ENCODE measurements at regions not wholly inside any gene's neighbourhood (a gene's known extent, or its start where the extent isn't known, plus 50 kb on each side); places are given as distances from the start of the nearest gene placed in this dataset.
A peak's percentile ranks its signal among the peaks of the same experiment; 100 is the strongest.

GRCh38 chr1:229851511-229851910, 215.5 kb upstream of the GALNT2 start (continued):
- TF ChIP-seq, protein P1, sequence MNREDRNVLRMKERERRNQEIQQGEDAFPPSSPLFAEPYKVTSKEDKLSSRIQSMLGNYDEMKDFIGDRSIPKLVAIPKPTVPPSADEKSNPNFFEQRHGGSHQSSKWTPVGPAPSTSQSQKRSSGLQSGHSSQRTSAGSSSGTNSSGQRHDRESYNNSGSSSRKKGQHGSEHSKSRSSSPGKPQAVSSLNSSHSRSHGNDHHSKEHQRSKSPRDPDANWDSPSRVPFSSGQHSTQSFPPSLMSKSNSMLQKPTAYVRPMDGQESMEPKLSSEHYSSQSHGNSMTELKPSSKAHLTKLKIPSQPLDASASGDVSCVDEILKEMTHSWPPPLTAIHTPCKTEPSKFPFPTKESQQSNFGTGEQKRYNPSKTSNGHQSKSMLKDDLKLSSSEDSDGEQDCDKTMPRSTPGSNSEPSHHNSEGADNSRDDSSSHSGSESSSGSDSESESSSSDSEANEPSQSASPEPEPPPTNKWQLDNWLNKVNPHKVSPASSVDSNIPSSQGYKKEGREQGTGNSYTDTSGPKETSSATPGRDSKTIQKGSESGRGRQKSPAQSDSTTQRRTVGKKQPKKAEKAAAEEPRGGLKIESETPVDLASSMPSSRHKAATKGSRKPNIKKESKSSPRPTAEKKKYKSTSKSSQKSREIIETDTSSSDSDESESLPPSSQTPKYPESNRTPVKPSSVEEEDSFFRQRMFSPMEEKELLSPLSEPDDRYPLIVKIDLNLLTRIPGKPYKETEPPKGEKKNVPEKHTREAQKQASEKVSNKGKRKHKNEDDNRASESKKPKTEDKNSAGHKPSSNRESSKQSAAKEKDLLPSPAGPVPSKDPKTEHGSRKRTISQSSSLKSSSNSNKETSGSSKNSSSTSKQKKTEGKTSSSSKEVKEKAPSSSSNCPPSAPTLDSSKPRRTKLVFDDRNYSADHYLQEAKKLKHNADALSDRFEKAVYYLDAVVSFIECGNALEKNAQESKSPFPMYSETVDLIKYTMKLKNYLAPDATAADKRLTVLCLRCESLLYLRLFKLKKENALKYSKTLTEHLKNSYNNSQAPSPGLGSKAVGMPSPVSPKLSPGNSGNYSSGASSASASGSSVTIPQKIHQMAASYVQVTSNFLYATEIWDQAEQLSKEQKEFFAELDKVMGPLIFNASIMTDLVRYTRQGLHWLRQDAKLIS (CRISPR knock-in tag; IDR thresholded peaks at IDR 0.05; ENCODE audit: borderline replicate concordance) = no peak
- TF ChIP-seq, protein P2, sequence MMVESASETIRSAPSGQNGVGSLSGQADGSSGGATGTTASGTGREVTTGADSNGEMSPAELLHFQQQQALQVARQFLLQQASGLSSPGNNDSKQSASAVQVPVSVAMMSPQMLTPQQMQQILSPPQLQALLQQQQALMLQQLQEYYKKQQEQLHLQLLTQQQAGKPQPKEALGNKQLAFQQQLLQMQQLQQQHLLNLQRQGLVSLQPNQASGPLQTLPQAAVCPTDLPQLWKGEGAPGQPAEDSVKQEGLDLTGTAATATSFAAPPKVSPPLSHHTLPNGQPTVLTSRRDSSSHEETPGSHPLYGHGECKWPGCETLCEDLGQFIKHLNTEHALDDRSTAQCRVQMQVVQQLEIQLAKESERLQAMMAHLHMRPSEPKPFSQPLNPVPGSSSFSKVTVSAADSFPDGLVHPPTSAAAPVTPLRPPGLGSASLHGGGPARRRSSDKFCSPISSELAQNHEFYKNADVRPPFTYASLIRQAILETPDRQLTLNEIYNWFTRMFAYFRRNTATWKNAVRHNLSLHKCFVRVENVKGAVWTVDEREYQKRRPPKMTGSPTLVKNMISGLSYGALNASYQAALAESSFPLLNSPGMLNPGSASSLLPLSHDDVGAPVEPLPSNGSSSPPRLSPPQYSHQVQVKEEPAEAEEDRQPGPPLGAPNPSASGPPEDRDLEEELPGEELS (CRISPR knock-in tag; IDR thresholded peaks at IDR 0.05) = no peak
- TF ChIP-seq GABPB1 (CRISPR knock-in tag; IDR thresholded peaks at IDR 0.05) = no peak
- TF ChIP-seq, protein P3, sequence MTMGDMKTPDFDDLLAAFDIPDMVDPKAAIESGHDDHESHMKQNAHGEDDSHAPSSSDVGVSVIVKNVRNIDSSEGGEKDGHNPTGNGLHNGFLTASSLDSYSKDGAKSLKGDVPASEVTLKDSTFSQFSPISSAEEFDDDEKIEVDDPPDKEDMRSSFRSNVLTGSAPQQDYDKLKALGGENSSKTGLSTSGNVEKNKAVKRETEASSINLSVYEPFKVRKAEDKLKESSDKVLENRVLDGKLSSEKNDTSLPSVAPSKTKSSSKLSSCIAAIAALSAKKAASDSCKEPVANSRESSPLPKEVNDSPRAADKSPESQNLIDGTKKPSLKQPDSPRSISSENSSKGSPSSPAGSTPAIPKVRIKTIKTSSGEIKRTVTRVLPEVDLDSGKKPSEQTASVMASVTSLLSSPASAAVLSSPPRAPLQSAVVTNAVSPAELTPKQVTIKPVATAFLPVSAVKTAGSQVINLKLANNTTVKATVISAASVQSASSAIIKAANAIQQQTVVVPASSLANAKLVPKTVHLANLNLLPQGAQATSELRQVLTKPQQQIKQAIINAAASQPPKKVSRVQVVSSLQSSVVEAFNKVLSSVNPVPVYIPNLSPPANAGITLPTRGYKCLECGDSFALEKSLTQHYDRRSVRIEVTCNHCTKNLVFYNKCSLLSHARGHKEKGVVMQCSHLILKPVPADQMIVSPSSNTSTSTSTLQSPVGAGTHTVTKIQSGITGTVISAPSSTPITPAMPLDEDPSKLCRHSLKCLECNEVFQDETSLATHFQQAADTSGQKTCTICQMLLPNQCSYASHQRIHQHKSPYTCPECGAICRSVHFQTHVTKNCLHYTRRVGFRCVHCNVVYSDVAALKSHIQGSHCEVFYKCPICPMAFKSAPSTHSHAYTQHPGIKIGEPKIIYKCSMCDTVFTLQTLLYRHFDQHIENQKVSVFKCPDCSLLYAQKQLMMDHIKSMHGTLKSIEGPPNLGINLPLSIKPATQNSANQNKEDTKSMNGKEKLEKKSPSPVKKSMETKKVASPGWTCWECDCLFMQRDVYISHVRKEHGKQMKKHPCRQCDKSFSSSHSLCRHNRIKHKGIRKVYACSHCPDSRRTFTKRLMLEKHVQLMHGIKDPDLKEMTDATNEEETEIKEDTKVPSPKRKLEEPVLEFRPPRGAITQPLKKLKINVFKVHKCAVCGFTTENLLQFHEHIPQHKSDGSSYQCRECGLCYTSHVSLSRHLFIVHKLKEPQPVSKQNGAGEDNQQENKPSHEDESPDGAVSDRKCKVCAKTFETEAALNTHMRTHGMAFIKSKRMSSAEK (CRISPR knock-in tag; IDR thresholded peaks at IDR 0.05; ENCODE audit: borderline replicate concordance) = no peak

DNA sequence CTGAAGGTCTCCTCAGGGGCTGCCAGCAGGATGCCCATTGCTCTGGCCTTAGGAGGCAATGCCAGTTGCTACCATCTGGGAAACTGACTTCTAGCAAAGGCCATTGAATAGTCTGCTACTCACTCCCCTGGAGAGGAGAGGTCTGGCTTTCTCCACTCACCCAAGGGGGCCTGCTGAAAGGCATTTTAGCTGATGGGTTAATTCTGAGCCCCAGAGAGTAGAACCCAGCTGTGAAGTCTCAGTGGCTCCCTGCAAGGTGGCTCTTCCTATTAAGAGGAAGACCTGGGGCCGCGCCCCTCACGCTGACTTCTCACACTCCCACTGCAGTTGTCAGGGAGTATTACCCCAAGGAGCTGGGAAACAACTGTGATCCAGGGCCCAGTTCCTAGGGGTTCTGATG, 213.3 kb upstream of the GALNT2 start:
- no peaks in the 10 kb centered on the region for H3K27me3 Mint-ChIP-seq (ENCODE audit: low read depth)
- CTCF ChIA-PET = interaction anchor here (1.0 kb wide), 1 partner anchor 193 kb away, joined by 3 read pairs; no protein-coding TSS in a partner anchor

GRCh38 chr1:229854620-229855019, 212.4 kb upstream of the GALNT2 start:
- Mint-ChIP-seq H3K4me3 (no peak overlapping the region), H3K36me3 (no peaks in the 10 kb centered on the region), H3K4me1 (peaks cover 3% of the 10 kb centered on the region; the same call in 1 of the 2 replicates), H3K9me3 (no peaks in the 10 kb centered on the region), H3K27ac (no peak overlapping the region), H3K27me3 (ENCODE audit: low read depth) (no peaks in the 10 kb centered on the region)
- CTCF ChIA-PET = no interaction called here
- ATAC-seq = no peak
- POLR2A ChIA-PET = no interaction called here
- no peak for DNase-seq (ENCODE audit: low spot score)
- no peak for TF ChIP-seq ZBTB43 (CRISPR knock-in tag; IDR thresholded peaks at IDR 0.05)
- no peak for TF ChIP-seq USF2 (CRISPR knock-in tag; IDR thresholded peaks at IDR 0.05)
- TF ChIP-seq SOX15 (CRISPR knock-in tag; IDR thresholded peaks at IDR 0.05) = no peak
- TF ChIP-seq, protein P4, sequence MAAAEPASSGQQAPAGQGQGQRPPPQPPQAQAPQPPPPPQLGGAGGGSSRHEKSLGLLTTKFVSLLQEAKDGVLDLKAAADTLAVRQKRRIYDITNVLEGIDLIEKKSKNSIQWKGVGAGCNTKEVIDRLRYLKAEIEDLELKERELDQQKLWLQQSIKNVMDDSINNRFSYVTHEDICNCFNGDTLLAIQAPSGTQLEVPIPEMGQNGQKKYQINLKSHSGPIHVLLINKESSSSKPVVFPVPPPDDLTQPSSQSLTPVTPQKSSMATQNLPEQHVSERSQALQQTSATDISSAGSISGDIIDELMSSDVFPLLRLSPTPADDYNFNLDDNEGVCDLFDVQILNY (CRISPR knock-in tag; IDR thresholded peaks at IDR 0.05) = no peak
- TF ChIP-seq, protein P5, sequence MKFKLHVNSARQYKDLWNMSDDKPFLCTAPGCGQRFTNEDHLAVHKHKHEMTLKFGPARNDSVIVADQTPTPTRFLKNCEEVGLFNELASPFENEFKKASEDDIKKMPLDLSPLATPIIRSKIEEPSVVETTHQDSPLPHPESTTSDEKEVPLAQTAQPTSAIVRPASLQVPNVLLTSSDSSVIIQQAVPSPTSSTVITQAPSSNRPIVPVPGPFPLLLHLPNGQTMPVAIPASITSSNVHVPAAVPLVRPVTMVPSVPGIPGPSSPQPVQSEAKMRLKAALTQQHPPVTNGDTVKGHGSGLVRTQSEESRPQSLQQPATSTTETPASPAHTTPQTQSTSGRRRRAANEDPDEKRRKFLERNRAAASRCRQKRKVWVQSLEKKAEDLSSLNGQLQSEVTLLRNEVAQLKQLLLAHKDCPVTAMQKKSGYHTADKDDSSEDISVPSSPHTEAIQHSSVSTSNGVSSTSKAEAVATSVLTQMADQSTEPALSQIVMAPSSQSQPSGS (CRISPR knock-in tag; IDR thresholded peaks at IDR 0.05; ENCODE audit: borderline replicate concordance, low read depth) = no peak
- no peak for TF ChIP-seq ZNF121 (CRISPR knock-in tag; IDR thresholded peaks at IDR 0.05)
- TF ChIP-seq, protein P6, sequence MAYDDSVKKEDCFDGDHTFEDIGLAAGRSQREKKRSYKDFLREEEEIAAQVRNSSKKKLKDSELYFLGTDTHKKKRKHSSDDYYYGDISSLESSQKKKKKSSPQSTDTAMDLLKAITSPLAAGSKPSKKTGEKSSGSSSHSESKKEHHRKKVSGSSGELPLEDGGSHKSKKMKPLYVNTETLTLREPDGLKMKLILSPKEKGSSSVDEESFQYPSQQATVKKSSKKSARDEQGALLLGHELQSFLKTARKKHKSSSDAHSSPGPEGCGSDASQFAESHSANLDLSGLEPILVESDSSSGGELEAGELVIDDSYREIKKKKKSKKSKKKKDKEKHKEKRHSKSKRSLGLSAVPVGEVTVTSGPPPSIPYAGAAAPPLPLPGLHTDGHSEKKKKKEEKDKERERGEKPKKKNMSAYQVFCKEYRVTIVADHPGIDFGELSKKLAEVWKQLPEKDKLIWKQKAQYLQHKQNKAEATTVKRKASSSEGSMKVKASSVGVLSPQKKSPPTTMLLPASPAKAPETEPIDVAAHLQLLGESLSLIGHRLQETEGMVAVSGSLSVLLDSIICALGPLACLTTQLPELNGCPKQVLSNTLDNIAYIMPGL (CRISPR knock-in tag; IDR thresholded peaks at IDR 0.05) = no peak
- no peak for TF ChIP-seq ZNF671 (CRISPR knock-in tag; IDR thresholded peaks at IDR 0.05)

More for the DNA sequence above, 213.3 kb upstream of the GALNT2 start:
- H3K27ac Mint-ChIP-seq = no peak overlapping the region
- no peak for ATAC-seq
- no peaks in the 10 kb centered on the region for H3K36me3 Mint-ChIP-seq
- peaks cover 3% of the 10 kb centered on the region; the same call in 1 of the 2 replicates for H3K4me1 Mint-ChIP-seq
- POLR2A ChIA-PET = no interaction called here
- no peak for DNase-seq (ENCODE audit: low spot score)
- no peak overlapping the region for H3K4me3 Mint-ChIP-seq
- no peaks in the 10 kb centered on the region for H3K9me3 Mint-ChIP-seq
- no peak for TF ChIP-seq JAZF1 (CRISPR knock-in tag; IDR thresholded peaks at IDR 0.05)
- TF ChIP-seq ZNF423 (CRISPR knock-in tag; IDR thresholded peaks at IDR 0.05) = peak; percentile 68
- TF ChIP-seq, protein P7, sequence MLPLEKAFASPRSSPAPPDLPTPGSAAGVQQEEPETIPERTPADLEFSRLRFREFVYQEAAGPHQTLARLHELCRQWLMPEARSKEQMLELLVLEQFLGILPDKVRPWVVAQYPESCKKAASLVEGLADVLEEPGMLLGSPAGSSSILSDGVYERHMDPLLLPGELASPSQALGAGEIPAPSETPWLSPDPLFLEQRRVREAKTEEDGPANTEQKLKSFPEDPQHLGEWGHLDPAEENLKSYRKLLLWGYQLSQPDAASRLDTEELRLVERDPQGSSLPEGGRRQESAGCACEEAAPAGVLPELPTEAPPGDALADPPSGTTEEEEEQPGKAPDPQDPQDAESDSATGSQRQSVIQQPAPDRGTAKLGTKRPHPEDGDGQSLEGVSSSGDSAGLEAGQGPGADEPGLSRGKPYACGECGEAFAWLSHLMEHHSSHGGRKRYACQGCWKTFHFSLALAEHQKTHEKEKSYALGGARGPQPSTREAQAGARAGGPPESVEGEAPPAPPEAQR (CRISPR knock-in tag; IDR thresholded peaks at IDR 0.05) = no peak
